ENCODE measurements at regions not wholly inside any gene's neighbourhood (a gene's known extent, or its start where the extent isn't known, plus 50 kb on each side); places are given as distances from the start of the nearest gene placed in this dataset.

- TF ChIP-seq ZNF462 (CRISPR knock-in tag; IDR thresholded peaks at IDR 0.05) (no peak), CTCF (conservative IDR thresholded peaks at IDR 0.05; ENCODE audit: low read depth in 2 of 2) (peak in 1 of 2 experiments; percentile 17; a peak in 1 of 4 replicates)
Measured at GRCh38 chr6:84340422-84340821, 113.0 kb upstream of the CEP162 start (continued).

GRCh38 chr6:84333842-84334241, 106.4 kb upstream of the CEP162 start:
- Histone ChIP-seq H3K79me2 (replicated peaks; ENCODE audit: insufficient read depth) (no peaks in the 10 kb centered on the region), H2AFZ (no peak overlapping the region), H3K27me3 (ENCODE audit: insufficient read depth) (no peaks in the 10 kb centered on the region), H3F3A (replicated peaks; ENCODE audit: low read depth) (no peaks in the 10 kb centered on the region), H3K9me2 (ENCODE audit: insufficient read depth) (no peaks in the 10 kb centered on the region), H3K27ac (ENCODE audit: low read depth) (no peak overlapping the region), H3K36me3 (ENCODE audit: insufficient read depth) (no peaks in the 10 kb centered on the region), H4K20me1 (replicated peaks; ENCODE audit: insufficient read depth) (no peaks in the 10 kb centered on the region), H3K4me1 (ENCODE audit: insufficient read depth) (peaks cover 8% of the 10 kb centered on the region), H3K4me2 (no peak overlapping the region), H3K4me3 (no peak overlapping the region)
- Mint-ChIP-seq H3K36me3 (ENCODE audit: low read depth) (peaks cover 8% of the 10 kb centered on the region; the same call in 2 of the 3 replicates), H3K4me3 (no peak overlapping the region), H3K9me3 (peaks cover 19% of the 10 kb centered on the region), H3K4me1 (peaks cover 7% of the 10 kb centered on the region), H3K27me3 (ENCODE audit: insufficient read depth, low read depth, poor library complexity) (no peaks in the 10 kb centered on the region), H3K27ac (no peak overlapping the region)
- ATAC-seq (no peak), DNase-seq (ENCODE audit: low spot score) (no peak)
- no peak for TF ChIP-seq CTCF (conservative IDR thresholded peaks at IDR 0.05; ENCODE audit: low read depth in 2 of 2)
- TF ChIP-seq STAT1 (IDR thresholded peaks at IDR 0.05; ENCODE audit: unreplicated experiment) = no peak
- no peak for TF ChIP-seq ZNF114 (CRISPR knock-in tag; IDR thresholded peaks at IDR 0.05)
- no peak for TF ChIP-seq EZH2phosphoT487 (IDR thresholded peaks at IDR 0.05; ENCODE audit: unreplicated experiment)
- TF ChIP-seq NANOG (IDR thresholded peaks at IDR 0.05; ENCODE audit: borderline replicate concordance) = no peak
- TF ChIP-seq ZNF331 (CRISPR knock-in tag; IDR thresholded peaks at IDR 0.05; ENCODE audit: low read depth) = no peak
- TF ChIP-seq REST (IDR thresholded peaks at IDR 0.05; ENCODE audit: unreplicated experiment) = no peak
- no peak for TF ChIP-seq POLR2AphosphoS5 (IDR thresholded peaks at IDR 0.05; ENCODE audit: low read depth)
- TF ChIP-seq JUNB (IDR thresholded peaks at IDR 0.05; ENCODE audit: unreplicated experiment) = no peak
